LNCAP (cell line): ENCODE measurements at regions not wholly inside any gene's neighbourhood (a gene's known extent, or its start where the extent isn't known, plus 50 kb on each side); places are given as distances from the start of the nearest gene placed in this dataset.

Source experiments
- CTCF ChIP-seq: fragments of 450-650 bp; IDR thresholded peaks from 2 replicates; pipeline ENCODE4 v1.5.1; 2017; ENCODE audit warnings: mild to moderate bottlenecking

GRCh38 chr18:34492652-34493051 is 217.4 kb upstream of the DTNA start:
- no peak for TF ChIP-seq CTCF

GRCh38 chr18:34493099-34493544 is 217.0 kb upstream of the DTNA start:
- TF ChIP-seq CTCF = no peak

GRCh38 chr18:34493566-34494358 is 216.3 kb upstream of the DTNA start:
- TF ChIP-seq CTCF = no peak

GRCh38 chr18:34494359-34494696 is 215.8 kb upstream of the DTNA start:
- no peak for TF ChIP-seq CTCF

GRCh38 chr18:34495506-34495905 is 214.6 kb upstream of the DTNA start:
- TF ChIP-seq CTCF = no peak

GRCh38 chr18:34501553-34501952 is 208.5 kb upstream of the DTNA start:
- TF ChIP-seq CTCF = no peak

GRCh38 chr18:34506198-34506597 is 203.9 kb upstream of the DTNA start:
- TF ChIP-seq CTCF = no peak

GRCh38 chr18:34509163-34509562 is 200.9 kb upstream of the DTNA start:
- no peak for TF ChIP-seq CTCF
